NCI-H2227 (cell line): ENCODE measurements at regions not wholly inside any gene's neighbourhood (a gene's known extent, or its start where the extent isn't known, plus 50 kb on each side); places are given as distances from the start of the nearest gene placed in this dataset.
"Not testable (repeated sequence)": the region's sequence is repeated elsewhere in the genome, so short reads cannot be mapped to it uniquely, and the experiment has no call there.

Experiments used
- DNase-seq: peaks from one replicate; lab custom pipeline; 2025; ENCODE audit not compliant: unreplicated experiment; lab: John Stamatoyannopoulos, UW

DNA sequence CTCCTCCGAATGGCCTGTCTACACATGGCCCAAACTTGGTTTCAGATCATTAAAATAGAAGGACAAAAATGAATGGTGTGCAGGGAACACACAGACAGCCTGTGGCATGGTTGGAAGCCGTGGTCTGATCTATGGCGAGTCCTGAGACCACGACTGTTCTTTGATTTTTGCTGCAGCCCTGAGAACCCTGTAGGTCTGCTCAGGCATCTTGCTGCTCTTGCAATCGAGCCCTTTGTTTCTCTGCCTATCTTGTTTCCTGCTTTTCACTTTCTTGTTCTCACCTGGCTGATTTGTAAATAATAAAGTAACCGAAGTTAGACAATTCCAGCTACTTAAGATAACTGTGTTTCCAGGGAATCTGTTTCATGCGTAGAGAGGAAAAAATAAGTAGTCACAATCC is 54.1 kb upstream of the NBPF9 start:
- not testable (repeated sequence) for DNase-seq

DNA sequence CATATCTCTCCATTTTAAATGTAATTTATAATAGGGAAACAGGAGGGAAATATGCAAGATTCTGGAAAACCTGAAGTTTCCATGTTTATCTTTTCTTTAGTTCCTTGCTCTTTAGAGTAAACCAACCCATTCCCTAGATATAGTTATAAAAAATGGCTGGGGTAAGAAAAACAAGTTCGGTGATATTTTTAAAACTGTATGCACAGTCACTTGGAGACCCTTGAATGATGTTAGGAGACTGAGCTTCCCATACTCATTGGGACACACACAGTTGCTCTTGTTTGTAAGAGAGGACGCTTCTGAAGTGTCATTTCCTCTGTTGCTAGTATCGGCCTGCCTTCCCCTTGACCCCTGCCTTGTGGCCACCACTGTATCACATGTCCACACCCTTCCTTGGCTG is 55.0 kb upstream of the NBPF9 start:
- DNase-seq = not testable (repeated sequence)

DNA sequence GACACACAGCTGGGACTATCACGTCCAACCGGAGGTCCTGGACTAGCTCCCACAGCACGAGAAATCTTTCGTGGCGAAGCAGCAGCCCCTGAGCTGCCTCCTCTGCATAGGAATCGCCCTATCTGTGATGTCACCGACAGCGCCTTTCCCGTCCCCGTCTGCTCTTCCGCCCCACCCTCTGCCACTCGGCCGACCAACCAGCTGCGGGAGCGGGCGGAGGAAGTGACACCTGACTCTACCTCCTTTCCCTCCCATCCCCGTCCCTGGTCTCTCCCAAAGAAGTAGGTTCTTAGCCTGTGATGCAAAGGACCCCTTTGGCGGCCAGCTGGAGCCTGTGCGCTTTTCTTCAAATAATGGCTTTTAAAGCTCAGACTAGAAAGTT is 59.7 kb upstream of the NBPF9 start:
- DNase-seq = not testable (repeated sequence)

DNA sequence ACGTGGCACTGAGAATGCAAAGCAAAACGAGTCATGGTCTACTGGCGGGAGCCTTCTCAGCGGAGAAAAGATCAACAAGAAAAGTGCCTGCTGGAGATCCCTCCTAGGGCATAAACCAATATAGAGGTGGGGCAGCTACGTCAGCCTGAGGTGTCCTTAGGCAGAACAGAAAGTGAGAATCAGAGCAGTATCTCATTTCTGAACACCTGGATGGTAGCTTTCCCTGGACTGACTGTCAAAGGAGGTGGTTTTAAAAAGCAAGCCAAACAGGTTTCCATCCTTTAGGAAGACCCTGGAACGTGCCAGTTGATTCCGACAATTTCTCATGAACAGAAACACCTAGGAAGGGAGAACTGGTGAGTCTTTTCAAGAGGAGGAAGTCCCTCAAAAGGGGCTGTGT is 71.4 kb upstream of the NBPF9 start:
- not testable (repeated sequence) for DNase-seq

DNA sequence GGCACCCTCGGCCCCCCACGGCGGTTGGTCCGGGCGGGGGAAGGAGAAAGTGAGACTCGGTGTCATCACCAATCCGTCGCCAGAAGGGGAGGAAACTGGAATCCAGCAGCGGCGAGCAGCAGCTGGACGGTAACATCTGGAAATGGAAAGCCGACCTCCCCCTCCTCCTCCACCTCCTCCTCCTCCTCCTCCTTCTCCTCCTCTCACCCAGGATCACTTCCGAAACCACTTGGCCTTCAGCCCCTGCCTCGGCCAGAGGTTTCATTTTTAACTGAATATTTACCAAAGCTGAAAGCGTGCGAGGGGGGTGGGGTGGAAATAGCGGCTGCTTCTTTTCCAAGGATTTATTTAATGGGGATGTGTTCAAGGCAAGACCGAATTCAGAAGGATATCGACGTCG is 72.5 kb upstream of the NBPF9 start:
- DNase-seq = not testable (repeated sequence)

DNA sequence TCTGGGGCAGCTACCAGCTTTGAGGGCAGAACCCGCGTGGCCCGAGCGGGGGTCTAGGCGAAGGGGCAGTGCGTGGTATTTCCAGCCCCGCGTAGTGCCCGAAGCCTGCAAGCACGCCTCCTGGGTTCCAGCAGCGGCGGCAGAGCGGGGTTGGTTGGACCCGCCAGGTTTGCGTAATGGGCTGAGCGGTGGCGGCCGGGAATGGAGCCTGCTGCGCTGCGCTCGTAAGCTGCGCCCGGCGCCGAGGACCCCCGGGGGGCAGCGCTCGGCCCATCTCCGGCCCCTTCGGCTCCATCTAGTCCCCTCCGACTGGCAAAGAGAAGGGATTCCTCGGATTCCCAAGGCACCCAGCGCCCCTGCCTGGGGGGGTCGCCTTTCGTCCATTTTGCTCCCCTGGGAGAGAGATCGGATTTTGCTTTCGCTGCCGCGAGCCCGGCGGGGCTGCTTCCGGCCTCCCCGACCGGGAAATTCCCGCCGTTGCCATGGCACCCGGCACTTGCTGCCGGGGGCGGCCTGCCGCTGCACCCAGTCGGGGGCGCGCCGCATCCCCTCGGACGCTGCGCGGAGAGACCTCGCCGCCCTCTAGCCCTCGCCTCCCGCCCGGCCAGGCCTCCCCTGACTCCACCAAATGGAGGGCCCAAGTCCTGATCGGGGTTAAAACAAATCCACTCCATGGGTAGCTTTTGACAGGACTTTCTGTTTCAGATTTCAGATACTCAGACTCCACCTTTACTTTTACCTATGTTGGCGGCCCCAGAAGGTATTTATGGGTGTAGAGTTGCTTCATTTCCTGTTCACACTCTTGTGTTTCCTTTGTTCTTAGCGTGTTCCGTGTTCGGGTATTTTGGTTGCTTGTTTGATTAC is 73.3 kb upstream of the NBPF9 start:
- not testable (repeated sequence) for DNase-seq

DNA sequence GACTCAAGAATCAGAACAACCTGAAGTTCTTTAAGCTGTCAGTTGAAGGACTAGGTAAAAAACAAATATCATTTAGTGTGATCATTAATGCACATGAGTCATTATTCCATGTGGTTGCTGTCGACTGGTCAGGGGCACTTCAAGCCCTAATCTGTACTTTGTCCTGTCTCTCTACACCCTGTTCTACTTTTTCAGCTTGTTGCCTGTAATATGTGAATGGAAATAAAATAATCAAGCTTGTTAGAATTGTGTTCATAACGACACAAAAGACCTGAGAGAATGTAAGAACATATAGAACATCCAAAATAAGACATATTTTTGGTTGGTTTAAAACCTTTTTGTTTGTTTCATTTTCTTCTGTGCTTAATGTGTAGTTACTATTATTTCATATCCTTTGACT is 87.4 kb upstream of the NBPF9 start:
- DNase-seq = not testable (repeated sequence)

DNA sequence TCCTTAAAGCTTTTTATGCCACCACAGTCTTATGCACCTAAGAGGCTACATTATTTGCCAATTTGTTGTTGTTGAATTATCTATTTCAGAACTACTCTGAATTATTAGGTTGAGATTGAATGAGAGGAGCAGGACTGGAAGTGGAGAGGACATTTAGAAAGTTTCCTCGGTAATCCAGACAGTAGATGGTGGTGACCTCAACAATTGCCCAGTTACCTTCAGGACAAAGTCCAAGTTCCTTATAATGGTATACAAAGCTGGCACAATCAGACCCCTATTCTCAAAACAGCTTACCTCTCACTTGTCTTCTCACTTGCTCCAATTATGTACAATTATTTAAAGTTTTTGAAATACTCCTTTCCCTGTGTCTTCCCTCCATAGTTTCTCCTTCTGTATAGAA is 93.3 kb upstream of the NBPF9 start:
- DNase-seq = not testable (repeated sequence)

DNA sequence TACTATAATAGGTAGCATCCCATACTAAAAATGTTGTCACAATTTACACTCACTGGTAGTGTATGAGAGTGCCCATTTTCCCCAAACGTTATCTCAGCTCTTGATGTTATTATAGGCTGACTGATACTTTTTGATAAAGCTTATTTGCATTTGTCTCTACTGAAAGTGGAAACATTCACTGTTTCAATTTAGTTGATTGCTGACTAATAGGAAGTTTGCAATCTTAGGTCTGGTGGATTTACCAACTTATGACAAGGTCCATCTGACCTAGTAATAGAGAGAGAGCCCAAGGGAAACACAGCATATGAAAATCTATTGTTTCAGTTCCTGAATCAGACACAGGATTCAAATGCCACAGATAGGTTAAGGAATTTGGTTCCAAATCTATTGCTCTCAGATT is 97.2 kb upstream of the NBPF9 start:
- DNase-seq = not testable (repeated sequence)

DNA sequence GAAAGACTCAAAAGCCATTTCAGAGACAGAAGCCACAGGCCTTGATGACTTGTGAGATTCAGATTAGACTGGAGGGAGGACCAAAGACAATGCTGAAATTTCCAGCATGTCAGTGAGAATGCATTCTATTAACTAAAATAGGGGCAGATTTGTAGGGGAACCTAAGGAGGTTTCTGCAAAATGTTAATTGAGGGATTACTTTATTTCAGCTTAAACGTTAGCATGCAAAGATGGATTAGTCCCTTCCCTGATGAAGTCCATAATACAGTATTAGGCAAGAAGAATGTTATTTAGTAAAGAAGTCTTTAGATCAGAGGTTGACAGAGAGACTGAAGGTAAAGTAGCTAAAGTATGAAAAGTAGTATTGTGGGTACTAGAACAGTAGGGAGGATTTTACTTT is 98.9 kb upstream of the NBPF9 start:
- not testable (repeated sequence) for DNase-seq

DNA sequence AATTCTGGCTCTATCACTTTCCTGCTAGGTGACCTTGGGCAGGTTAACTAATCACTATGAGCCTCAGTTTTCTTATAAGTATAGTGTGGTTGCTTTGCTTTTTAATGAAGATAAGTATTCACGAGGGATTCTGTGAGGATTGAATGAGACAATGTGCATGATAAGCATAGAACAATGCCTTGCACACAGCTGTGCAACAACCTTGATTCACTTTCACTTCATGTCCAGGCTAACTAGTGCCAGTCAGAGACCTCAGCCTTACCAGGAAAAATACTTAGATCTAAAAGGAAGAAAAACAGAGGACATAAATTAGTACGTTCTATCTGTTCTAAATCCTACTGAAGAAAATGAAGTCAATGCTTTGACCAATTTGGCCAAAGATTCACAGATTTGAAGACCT is 101.0 kb upstream of the NBPF9 start:
- not testable (repeated sequence) for DNase-seq

DNA sequence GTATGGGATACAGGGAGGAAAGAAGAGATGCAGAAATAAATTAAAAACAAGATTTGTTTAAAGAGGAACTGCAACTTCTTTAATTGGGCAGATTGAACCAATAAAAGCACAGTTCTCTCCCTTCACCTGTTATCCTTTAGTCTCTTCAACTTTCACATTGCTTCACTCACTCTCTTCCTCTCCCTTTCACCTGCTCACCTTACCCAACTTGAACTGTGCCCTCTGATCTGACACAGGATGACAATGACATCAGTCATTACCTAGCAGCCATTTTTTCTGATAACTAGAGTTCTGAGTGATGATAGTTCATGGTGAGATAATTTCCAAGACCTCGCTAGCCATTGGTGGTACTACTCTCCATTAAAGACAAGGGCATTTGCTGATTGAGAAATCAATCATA is 105.5 kb upstream of the NBPF9 start:
- not testable (repeated sequence) for DNase-seq

DNA sequence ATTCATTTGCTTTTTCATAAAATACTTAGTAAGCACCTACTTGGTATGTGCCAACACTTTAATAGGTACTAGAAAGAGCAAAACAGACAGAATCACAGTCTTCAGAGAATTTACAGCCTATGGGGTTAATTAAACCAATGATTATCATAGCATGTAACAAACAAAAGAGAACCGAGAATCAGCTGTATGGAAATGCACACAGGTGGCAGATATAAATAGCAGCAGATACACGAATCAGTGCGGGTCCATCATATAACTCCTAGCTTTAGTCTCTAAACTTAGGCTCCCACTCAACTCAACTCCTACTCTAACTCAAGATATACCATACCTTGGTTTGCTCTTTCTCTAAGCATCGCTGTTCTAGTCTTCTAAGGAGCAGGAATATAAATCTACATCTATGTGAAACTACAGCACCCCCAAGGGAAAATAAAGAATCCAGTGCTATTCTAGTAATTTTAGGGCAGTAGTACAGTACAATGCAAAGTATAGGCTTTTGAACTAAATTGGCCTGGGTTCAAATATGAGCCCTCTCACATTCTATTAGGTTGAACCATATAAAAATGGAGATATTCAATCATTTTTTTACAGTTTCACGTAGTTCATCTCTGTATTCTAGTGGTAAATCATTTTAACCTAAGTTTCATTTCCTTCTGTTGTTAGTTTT is 108.5 kb upstream of the NBPF9 start:
- not testable (repeated sequence) for DNase-seq

DNA sequence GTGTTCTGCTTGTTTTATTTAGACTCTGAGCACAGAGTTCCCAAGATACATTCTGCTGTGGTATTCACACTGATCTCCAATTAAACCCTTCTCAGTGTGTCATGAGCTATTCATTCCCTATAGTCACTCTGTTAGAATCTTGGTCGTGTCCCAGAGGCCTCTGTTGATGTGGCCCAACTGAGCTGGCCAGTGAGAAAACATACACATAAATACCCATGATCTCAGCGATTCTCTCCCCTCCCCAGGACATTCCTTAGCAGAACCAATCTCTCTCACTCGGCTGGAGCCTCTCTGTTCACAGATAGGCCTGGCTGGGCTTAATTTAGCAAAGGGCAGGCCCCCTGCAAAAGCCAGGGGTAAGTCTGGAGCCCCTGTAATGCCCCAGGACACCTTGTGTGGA is 109.6 kb upstream of the NBPF9 start:
- DNase-seq = not testable (repeated sequence)

DNA sequence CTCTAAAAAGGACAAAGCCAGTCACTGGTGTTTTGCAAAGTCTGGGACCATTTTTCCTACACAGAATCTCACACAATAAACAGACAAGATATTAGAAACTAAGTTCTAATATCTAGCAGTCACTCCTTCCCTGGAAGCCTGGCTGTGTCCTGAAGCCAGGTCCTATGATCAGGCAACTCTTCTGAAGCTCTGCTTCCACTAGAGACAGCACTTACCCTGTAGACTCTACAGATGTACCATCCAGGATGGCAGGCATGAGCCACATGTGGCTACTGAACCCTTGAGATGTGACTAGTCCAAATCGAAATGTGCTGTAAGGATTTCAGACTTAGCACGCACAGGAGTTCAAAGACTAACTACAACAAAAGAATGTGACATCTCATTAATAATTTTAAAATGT is 110.3 kb upstream of the NBPF9 start:
- DNase-seq = not testable (repeated sequence)

DNA sequence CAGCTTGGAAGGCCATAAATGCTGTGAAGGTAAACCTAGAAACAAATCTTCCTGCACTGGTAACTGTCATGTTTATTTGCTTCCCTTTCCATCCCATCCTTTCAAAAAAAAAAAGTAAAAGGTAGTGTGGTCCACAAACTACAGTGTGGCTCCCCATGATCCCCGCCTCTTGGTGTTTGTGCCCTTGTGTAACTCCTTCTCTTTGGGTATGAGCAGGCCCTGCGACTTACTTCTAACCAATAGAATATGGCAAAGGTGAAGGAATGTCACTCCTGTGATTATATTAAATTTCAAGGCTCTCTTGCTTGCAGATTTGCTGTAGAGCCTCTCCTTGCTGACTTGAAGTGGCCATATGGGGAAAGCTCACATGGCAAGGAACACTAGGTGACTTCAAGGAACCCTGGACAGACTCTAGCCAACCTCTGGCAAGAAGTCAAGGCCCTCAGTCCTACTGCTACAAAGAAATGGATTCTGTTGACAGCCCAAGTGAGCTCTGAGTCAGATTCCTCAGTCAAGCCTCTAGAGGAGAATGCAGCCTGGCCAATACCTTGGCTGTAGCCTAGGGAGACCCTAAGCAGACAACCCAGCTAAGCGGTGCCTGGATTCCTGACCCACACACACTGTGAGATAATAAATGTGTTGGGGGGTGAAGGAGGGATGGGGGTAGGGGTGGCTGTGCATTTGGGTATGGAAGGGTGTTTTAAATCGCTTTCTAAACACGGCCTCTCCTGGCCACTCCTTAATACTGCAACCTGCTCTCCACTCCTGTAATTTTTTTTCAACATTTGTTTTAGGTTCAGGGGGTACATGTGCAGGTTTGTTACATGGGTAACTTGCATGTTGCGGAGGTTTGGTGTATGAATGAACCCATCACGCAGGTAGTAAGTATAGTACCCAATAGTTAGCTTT is 115.0 kb upstream of the NBPF9 start:
- DNase-seq = not testable (repeated sequence)

DNA sequence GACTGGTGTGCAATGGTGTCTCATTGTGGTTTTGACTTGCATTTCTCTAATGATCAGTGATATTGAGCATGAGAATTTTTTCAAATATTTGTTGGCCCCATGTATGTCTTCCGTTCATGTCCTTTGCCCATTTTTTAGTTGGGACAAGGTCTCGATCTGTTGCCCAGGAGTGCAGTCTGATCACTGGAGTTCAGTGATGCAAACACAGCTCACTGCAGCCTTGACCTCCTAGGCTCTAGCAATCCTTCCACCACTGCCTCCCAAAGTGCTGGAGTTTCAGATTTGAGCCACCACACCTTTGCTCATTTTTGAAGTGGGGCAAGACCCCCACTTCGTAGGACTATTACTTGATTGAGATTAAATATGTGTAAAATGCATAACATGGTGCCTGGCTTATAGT is 116.2 kb upstream of the NBPF9 start:
- DNase-seq = not testable (repeated sequence)

DNA sequence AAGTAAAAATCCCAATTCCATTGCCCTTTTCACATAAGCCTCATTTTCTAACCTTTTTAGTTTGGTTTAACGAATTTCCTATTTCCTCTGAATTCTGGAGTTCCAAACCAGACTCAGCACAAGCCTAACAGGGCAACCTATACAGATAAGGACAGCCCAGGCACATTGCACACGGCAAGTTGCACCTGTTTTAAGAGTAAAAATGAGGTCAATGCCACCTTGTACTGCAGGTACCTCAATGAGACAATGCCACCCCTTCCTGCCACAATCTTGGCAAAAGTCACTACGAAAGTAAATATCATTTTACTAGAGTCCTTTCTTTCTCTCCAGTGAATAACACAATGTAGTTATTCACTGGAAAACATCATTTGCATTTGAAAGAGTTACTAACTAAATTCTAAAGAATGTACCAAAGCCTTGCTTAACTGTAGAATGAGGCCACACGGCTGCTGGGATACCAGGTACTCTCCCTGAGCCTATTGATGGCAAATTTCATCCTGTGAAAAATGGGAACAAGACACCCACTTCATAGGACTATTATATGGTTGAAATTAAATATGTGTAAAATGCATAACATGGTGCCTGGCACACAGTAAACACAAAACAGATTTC is 117.2 kb upstream of the NBPF9 start:
- DNase-seq = not testable (repeated sequence)

DNA sequence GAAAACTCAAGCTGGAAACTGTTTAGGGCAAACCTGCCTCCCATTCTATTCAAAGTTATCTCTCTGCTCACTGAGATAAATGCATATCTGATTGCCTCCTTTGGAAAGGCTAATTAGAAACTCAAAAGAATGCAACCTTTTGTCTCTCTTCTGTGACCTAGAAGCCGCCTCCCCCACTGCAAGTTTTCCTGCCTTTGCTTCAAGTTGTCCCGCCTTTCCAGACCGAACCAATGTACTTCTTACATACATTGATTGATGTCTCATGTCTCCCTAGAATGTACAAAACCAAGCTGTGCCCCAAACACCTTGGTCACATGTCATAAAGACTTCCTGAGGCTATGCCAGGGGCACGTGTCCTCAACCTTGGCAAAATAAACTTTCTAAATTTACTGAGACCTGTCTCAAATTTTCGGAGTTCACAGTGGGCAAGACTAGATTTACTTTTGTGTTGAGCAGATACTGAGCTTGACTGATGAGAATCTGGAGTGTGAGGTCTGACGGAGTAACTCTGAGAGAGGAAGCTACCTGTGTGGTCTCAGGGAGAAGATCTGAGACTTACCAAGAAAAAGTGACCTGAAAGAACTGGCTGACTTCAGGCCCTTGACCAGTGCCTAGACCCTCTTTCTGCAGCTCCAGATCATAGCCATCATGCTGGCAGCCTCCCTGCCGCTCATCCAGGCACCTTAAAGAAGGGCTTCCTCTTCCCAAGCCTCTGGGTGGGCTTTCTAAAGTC is 124.7 kb upstream of the NBPF9 start:
- DNase-seq = not testable (repeated sequence)
